Left ventricle myocardium superior (tissue), 1 donor: ENCODE measurements at regions not wholly inside any gene's neighbourhood (a gene's known extent, or its start where the extent isn't known, plus 50 kb on each side); places are given as distances from the start of the nearest gene placed in this dataset.

Experiments used
- ATAC-seq: fragments of 200-7000 bp; cut with Tn5 transposase; one replicate; pipeline ENCODE4 v1.9.1; 2020; ENCODE audit warnings: mild to moderate bottlenecking, moderate library complexity
- DNase-seq: peaks from one replicate; pipeline ENCODE4 v3.0.0-alpha.2; 2020
- intact Hi-C: fragments of 100-400 bp; cut with micrococcal nuclease; formaldehyde crosslinking; loops from one replicate; pipeline ENCODE4 v1.11.0; 2022
- donor health status: DM: no; HTN: yes; CAD: no; lungs with severe emphysema.

DNA sequence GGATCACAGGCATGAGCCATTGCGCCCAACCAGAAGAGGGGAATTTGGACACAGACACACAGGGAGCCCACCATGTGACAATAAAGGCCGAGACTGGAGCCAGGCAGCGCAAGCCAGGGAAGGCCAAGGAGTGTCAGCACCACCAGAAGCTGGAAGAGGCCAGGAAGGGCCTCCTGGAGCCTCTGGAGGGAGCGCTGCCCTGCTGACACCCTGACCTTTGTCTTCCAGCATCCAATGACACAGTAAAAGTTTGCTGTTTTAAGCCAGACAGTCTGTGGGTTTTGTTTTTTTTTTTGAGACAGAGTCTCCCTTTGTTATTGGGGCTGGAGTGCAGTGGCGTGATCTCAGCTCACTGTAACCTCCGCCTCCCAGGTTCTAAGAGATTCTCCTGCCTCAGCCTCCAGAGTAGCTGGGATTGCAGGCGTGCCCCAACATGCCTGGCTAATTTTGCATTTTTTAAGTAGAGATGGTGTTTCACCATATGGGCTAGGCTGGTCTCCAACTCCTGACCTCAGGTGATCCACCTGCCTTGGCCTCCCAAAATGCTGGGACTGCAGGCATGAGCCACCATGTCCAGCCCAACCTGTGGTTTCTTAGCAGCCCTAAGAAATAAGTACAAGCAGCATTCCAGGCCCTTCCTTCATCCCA is 215.8 kb downstream of the CTTN start:
- DNase-seq (no peak), ATAC-seq (no peak)
- intact Hi-C loops, result no loop called here

GRCh38 chr11:70615036-70615875 is 216.9 kb downstream of the CTTN start:
- intact Hi-C loops, result no loop called here
- no peak for DNase-seq

DNA sequence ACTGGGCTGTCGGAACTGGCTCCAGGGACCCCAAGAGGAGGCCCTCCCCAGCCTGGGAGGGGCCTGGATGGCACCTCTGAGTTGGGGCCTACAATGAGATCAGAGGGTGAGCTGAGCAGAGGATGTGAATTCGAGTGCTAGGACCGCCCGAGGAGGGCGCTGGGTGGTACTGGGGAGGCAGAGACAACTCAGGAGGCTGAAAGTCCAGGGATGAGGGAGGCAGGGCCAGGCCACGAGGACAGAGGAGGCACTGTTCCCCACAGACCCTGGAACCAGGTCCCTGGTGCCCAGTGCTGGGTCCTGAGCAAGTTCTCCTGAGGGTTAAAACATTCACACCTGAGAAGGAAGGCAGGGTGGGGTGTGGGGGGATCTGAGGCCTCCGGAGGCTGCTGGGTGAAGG is 218.0 kb downstream of the CTTN start:
- intact Hi-C loops, result no loop called here
- ATAC-seq (no peak), DNase-seq (no peak)

More at GRCh38 chr11:70615036-70615875, 216.9 kb downstream of the CTTN start:
- ATAC-seq, result no peak

DNA sequence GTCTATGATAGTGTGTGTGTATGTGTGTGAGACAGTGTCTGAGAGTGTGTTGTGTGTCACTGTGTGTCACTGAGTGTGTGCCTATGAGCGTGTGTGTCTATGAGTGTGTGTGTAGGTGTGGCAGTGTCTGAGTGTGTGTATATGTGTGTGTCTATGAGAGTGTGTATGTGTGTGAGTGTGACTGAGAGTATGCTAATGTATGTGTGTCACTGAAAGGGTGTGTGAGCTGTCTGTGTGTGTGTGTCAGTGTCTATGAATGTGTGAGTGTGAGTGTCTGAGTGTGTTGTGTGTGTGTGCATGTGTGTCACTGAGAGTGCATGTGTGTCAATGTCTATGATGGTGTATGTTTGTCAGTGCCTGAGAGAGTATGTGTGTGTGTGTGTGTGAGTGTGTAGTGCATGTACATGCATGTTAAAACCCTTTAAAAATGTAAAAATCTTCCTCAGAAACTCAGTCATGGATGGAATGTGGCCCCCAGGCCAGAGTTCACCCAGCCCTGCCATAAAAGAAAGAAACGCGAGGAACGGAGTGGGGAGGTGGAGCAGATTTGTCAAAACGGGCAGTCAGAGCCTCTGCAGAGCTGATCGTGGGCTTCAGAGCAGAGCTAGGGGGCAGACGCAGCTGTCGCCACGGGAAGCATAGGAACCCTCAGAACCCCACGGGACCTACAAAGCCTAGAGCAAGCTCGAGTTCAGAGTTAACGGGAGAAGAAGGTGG is 218.8 kb downstream of the CTTN start:
- no peak for ATAC-seq
- intact Hi-C loops, result no loop called here
- no peak for DNase-seq

- intact Hi-C loops, result no loop called here
- no peak for DNase-seq
- ATAC-seq, result no peak
Observed at GRCh38 chr11:70618431-70619101, 220.2 kb downstream of the CTTN start.

DNA sequence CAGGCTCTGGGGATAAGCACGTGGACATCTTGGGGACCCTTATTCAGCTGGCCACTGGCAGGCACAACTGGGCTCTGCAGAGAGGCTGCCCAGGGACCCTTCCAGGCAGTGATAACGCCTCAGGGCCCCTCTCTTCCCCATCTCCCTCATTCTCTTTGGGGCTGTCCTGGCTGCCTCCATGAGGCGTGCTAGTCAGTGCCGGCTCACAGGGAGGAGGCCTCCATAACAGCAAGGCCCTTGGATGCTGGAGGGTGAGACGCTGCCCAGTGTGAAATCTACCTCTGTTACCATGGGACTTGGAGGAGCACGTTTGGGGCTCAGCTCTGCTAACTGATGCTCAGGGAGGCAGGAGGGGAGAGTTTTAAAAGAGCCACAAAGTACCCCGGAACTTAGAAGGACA is 221.3 kb downstream of the CTTN start:
- DNase-seq, result no peak

GRCh38 chr11:70620510-70621184 is 222.3 kb downstream of the CTTN start:
- no peak for DNase-seq
- no peak for ATAC-seq
- intact Hi-C loops, result no loop called here

More for the DNA sequence above, 221.3 kb downstream of the CTTN start:
- intact Hi-C loops, result no loop called here
- ATAC-seq, result no peak

DNA sequence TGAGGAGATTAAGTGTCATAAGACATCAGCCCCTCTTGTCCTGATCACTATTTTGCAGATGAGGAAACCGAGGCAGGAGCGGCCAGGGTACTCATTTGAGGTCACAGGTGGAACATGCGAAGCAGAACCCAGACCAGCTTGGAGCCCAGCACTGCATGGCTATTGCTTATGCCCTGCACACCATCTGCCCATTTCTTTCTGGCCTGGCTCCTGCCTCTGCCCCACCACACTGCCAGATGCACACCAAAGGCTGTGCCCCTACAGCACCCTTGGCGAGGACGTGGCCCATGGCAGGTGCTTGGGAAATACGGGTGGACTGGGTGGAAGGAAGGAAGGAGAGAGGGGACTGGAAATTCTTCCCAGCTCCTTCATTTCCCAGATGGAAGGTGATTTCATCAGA is 222.9 kb downstream of the CTTN start:
- ATAC-seq, result no peak

GRCh38 chr11:70622091-70622490 is 223.8 kb downstream of the CTTN start:
- no peak for ATAC-seq
- no peak for DNase-seq
- intact Hi-C loops, result no loop called here

More for the DNA sequence above, 222.9 kb downstream of the CTTN start:
- DNase-seq, result no peak
- intact Hi-C loops, result no loop called here

- intact Hi-C loops, result no loop called here
Observed at GRCh38 chr11:70623906-70624597, 225.7 kb downstream of the CTTN start.

GRCh38 chr11:70624598-70624993 is 226.3 kb downstream of the CTTN start:
- intact Hi-C loops, result no loop called here
- DNase-seq, result no peak

More at GRCh38 chr11:70623906-70624597, 225.7 kb downstream of the CTTN start:
- no peak for ATAC-seq
- DNase-seq, result no peak

DNA sequence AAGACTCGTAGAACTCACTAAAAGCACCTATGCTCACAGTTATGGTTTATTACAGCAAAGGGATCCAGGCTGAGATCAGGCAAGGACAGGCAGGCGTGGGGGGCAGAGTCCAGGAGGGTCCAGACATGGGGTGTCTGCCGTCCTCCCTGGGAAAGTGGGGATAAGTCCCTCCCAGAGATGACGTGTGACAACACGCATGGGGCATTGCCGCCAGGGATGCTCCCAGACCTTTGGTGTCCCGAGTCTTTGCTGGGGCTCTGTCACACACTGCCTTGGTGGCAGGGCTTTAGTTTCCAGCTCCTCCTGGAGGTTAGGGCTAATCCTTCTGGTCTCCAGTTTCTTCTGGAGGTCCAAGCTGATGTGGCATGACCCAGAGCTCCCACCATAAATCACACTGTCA is 226.7 kb downstream of the CTTN start:
- DNase-seq, result no peak
- intact Hi-C loops, result no loop called here
- no peak for ATAC-seq

More at GRCh38 chr11:70624598-70624993, 226.3 kb downstream of the CTTN start:
- ATAC-seq, result no peak

GRCh38 chr11:70625582-70626518 is 227.5 kb downstream of the CTTN start:
- ATAC-seq (no peak), DNase-seq (no peak)
- intact Hi-C loops, result no loop called here

DNA sequence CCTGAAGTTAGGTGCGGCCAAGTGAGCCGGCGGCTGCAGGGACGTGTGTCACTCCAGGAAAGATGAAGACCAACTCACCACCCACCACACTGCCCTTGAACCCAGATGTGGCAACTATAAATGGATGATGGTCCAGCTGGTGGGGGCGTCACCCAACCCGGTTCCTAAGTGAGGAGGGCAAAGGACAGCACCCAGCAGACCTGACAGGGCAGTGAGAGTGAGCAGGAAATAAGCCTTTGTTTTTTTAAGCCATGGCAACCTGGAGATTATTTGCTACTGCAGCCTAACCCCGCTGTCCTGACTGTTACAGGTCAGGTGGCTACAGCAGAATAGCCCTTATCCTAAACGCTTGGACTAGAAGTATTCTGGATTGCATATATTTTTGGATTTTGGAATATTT is 228.9 kb downstream of the CTTN start:
- no peak for ATAC-seq
- intact Hi-C loops, result no loop called here

GRCh38 chr11:70628176-70628854 is 230.0 kb downstream of the CTTN start:
- intact Hi-C loops, result no loop called here
- no peak for DNase-seq
- peak; percentile 34 for ATAC-seq

More for the DNA sequence above, 228.9 kb downstream of the CTTN start:
- no peak for DNase-seq
